Brain microvascular endothelial cell (primary cell): ENCODE measurements at regions not wholly inside any gene's neighbourhood (a gene's known extent, or its start where the extent isn't known, plus 50 kb on each side); places are given as distances from the start of the nearest gene placed in this dataset.

Source experiments
- DNase-seq: peaks from one replicate; pipeline ENCODE4 v3.0.0-alpha.2; 2020
- H3K27ac ChIP-seq: fragments of 250-450 bp; sonication (Bioruptor Pico); 2 replicates; pipeline ENCODE4 v1.5.1; 2020; ENCODE audit warnings: mild to moderate bottlenecking, moderate library complexity
- H3K27me3 ChIP-seq: fragments of 250-450 bp; sonication (Bioruptor Pico); replicated peaks from 2 replicates; pipeline ENCODE4 v1.5.1; 2020; ENCODE audit warnings: mild to moderate bottlenecking
- H3K36me3 ChIP-seq: fragments of 250-450 bp; sonication (Bioruptor Pico); replicated peaks from 2 replicates; pipeline ENCODE4 v1.5.1; 2020; ENCODE audit warnings: mild to moderate bottlenecking
- H3K4me3 ChIP-seq: 2 replicates; pipeline ENCODE4 v1.5.1; 2011; ENCODE audit warnings: low read depth, mild to moderate bottlenecking, control low read depth, low read length, moderate library complexity
- in situ Hi-C: cut with HindIII; loops from 2 replicates; pipeline ENCODE4 v1.10.0; 2017; ENCODE audit warnings: low sequenced_read_pairs, low pct_ligation_motif_present
- TF ChIP-seq, protein P1 (sequence below): IDR thresholded peaks from 2 replicates; pipeline ENCODE4 v1.5.1; 2011; ENCODE audit warnings: low read depth, mild to moderate bottlenecking, moderate library complexity, low read length, control low read depth, inconsistent platforms; ENCODE audit errors: missing control alignments

DNA sequence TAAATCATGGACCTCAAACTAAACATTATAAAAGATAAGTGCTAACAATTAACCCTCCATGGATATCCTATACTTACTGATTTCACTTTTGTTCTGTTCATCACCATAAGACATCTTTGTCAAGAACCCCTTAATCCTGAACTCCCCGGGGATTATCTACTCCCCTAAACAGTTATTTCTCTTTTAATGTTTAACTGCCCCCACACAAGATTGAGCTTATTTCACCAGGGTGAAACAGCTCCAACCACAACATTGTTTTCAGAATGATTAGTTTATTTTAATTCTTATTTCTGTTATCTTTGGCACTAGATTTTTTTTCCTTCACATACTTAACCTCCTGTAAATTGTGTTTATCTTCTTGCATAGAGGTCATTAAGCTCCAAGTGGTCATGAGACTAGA is 103.2 kb upstream of the HCN1 start:
- in situ Hi-C loops = no loop called here
- Histone ChIP-seq H3K36me3 (no peaks in the 10 kb centered on the region), H3K27me3 (no peaks in the 10 kb centered on the region), H3K27ac (no peak overlapping the region), H3K4me3 (no peak overlapping the region)
- DNase-seq = no peak
- TF ChIP-seq, protein P1, sequence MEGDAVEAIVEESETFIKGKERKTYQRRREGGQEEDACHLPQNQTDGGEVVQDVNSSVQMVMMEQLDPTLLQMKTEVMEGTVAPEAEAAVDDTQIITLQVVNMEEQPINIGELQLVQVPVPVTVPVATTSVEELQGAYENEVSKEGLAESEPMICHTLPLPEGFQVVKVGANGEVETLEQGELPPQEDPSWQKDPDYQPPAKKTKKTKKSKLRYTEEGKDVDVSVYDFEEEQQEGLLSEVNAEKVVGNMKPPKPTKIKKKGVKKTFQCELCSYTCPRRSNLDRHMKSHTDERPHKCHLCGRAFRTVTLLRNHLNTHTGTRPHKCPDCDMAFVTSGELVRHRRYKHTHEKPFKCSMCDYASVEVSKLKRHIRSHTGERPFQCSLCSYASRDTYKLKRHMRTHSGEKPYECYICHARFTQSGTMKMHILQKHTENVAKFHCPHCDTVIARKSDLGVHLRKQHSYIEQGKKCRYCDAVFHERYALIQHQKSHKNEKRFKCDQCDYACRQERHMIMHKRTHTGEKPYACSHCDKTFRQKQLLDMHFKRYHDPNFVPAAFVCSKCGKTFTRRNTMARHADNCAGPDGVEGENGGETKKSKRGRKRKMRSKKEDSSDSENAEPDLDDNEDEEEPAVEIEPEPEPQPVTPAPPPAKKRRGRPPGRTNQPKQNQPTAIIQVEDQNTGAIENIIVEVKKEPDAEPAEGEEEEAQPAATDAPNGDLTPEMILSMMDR = no peak

DNA sequence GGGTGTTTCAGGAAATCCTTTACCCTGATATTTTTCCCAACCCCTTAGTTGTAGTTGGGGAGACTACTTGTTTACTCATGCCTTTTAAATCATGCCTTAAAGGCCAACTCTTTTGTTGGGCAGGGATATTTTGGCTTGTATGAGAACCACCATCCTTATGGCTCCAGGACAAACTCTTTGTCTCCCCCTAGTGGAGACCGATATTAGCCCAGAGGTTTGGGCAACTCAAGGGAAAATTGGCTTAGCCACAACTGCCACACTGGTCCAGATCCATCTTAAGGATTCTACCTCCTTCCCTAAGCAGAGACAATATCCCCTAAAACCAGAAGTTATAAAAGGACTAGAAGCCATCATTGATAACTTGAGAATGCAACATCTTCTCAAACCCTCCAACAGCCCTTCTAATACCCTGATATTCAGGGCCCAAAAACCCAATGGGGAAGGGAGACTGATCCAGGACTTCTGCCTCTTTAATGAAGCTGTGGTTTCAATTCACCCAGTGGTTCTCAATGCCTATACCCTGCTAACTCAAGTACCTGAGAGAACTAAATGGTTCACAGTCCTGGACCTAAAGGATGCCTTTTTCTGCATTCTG is 100.9 kb upstream of the HCN1 start:
- no peak overlapping the region for H3K27ac ChIP-seq
- in situ Hi-C loops = no loop called here
- H3K27me3 ChIP-seq = no peaks in the 10 kb centered on the region
- TF ChIP-seq, protein P1 = peak; percentile 36
- DNase-seq = no peak
- H3K36me3 ChIP-seq = no peaks in the 10 kb centered on the region
- H3K4me3 ChIP-seq = no peak overlapping the region

DNA sequence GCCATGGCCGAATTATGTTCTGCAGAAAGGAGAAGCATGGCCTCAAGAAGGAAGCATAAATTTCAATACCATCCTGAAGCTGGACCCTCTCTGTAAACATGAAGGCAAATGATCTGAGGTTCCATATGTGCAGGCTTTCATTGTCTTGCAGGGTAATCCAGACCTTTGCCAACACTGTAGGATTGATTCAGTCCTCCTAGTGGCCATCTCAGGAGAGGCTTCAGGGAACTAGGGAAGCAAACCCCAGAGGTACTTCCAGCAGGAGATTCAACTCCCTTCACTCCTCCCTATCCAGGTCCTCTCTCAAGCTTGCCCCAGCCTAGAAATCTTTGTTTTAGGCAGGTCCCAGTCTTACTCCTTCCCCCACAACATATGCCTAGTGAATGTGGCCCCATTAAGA is 99.3 kb upstream of the HCN1 start:
- H3K27ac ChIP-seq = no peak overlapping the region
- in situ Hi-C loops = no loop called here
- H3K4me3 ChIP-seq = no peak overlapping the region
- H3K27me3 ChIP-seq = no peaks in the 10 kb centered on the region
- H3K36me3 ChIP-seq = no peaks in the 10 kb centered on the region
- TF ChIP-seq, protein P1 = no peak
- no peak for DNase-seq

DNA sequence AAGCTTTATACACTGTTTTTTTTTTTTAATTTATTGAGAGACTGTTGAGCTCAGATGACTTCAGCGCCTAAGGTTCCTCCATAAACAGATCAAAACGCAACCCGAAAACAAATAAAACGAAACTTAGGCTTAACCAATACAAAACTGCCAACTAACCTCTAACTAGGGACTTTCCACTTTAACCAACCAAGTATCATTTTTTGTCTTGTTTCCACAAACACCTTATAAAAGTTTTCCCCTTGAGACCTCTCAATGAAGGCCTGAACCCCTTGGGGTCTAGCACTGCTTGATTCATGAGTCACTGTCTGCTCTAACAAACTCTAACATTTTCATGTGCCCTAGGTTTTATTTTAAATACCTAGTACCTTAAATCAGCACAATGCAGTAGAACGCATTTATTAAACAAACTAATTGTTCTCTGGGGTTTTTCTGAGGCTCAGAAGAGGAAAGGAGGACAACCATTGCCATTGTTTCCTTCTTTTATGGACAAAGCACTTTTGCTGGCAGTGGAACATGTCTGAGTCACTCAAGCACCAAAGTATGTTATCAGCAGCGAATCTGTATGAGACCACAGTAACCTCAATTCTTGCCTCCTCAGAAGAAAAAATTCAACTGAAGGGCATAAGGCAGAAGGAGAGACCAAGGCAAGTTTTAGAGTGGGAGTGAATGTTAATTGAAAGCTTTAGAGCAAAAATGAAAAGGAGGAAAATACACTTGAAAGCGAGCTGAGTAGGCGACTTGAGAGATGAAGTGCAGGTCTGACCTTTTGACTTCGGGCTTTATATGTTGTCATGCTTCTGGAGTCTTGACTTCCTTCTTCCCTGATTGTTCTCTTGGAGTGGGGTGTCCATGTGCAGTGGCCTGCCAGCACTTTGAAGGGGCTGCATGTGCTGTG is 97.7 kb upstream of the HCN1 start:
- no peak overlapping the region for H3K27ac ChIP-seq
- in situ Hi-C loops = no loop called here
- no peak overlapping the region for H3K4me3 ChIP-seq
- H3K36me3 ChIP-seq = no peaks in the 10 kb centered on the region
- TF ChIP-seq, protein P1 = no peak
- H3K27me3 ChIP-seq = no peaks in the 10 kb centered on the region
- DNase-seq = no peak

DNA sequence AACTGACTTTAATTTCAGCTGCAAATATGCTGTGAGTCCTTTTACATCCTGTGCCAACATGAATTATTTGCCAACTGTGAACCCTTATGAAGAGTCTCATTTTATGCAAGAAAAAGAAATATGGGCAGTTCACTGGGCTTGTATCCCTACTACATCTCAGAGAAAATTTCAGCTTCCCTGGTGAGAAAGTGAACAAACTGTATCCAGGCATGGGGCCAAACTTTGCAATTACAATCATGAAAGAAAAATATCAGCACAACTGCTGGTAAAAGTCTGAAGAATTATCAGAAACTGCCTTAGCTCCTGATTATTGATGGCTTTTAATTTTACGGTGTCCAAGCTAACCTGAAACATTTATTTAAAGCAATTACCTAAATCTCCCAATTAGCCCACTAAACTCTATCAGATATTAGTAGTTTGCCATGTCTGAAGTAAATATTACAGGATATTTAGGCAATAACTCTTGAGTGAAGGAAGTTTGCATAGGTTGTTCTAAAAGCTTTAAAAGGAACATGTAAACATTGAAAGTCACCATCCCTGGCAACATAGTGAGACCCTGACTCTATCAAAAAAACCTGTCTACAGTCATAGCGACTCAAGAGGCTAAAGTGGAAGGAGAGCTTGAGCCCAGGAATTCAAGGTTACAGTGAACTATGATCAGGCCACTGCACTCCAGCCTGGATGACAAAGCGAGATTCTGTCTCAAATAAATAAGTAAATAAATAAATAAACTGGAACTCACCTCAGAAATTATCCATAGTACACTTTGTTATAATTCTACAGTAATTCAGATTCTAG is 83.9 kb upstream of the HCN1 start:
- no peaks in the 10 kb centered on the region for H3K27me3 ChIP-seq
- no peaks in the 10 kb centered on the region for H3K36me3 ChIP-seq
- in situ Hi-C loops = no loop called here
- TF ChIP-seq, protein P1 = no peak
- no peak overlapping the region for H3K27ac ChIP-seq
- no peak for DNase-seq
- no peak overlapping the region for H3K4me3 ChIP-seq
